ENCODE measurements at regions not wholly inside any gene's neighbourhood (a gene's known extent, or its start where the extent isn't known, plus 50 kb on each side); places are given as distances from the start of the nearest gene placed in this dataset.

DNA sequence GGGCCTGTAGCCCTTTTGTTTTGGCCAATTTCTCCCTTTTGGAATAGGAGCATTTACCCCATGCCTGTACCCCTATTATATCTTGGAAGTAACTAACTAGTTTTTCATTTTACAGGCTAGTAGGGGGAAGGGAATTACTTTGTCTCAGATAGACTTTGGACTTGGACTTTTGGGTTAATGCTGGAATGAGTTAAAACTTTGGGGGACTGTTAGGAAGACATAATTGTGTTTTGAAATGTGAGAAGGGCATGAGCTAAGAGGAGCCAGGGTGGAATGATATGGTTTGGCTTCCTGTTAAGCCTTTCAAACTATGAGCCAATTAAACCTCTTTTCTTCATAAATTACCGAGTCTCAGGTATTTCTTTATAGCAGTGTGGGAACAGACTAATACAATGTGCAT is 168.1 kb downstream of the FGF1 start:
- intact Hi-C loops (cut with DNase I), result no loop called here
- no peak overlapping the region for H3K27ac ChIP-seq
- TF ChIP-seq, protein P1, sequence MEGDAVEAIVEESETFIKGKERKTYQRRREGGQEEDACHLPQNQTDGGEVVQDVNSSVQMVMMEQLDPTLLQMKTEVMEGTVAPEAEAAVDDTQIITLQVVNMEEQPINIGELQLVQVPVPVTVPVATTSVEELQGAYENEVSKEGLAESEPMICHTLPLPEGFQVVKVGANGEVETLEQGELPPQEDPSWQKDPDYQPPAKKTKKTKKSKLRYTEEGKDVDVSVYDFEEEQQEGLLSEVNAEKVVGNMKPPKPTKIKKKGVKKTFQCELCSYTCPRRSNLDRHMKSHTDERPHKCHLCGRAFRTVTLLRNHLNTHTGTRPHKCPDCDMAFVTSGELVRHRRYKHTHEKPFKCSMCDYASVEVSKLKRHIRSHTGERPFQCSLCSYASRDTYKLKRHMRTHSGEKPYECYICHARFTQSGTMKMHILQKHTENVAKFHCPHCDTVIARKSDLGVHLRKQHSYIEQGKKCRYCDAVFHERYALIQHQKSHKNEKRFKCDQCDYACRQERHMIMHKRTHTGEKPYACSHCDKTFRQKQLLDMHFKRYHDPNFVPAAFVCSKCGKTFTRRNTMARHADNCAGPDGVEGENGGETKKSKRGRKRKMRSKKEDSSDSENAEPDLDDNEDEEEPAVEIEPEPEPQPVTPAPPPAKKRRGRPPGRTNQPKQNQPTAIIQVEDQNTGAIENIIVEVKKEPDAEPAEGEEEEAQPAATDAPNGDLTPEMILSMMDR (IDR thresholded peaks at IDR 0.05), result no peak

DNA sequence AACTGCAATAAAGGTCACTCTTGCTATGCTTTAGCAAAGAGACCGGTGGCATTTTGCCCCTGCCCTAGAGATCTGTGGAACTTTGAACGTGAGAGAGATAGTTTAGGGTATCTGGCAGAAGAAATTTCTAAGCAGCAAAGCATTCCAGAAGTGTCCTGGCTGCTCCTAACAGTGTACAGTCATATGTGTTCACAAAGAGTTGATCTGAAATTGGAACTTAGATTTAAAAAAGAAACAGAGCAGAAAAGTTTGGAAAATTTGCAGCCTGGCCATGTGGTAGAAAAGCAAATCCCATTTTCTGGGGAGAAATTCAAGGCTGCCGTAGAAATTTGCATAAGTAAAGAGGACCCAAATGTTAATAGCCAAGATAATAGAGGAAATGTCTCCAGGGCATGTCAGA is 169.2 kb downstream of the FGF1 start:
- Histone ChIP-seq H3K9me3 (no peaks in the 10 kb centered on the region), H3K36me3 (ENCODE audit: insufficient read depth in 1 of 2, low read depth in 1 of 2) (no peaks in the 10 kb centered on the region), H3K27ac (no peak overlapping the region), H3K4me1 (no peaks in the 10 kb centered on the region), H3K4me3 (no peak overlapping the region), H3K27me3 (ENCODE audit: insufficient read depth in 3 of 3, low read length in 2 of 3) (no peaks in the 10 kb centered on the region)
- TF ChIP-seq, protein P1 (IDR thresholded peaks at IDR 0.05), result no peak
- 94 to 98% (median 97%) methylated on average over 3 of the region's 3 CpGs for WGBS, 3 donors
- DNase-seq (no peak), ATAC-seq (no peak)
- intact Hi-C loops (cut with DNase I), result no loop called here

More for the DNA sequence above, 168.1 kb downstream of the FGF1 start:
- Histone ChIP-seq H3K36me3 (ENCODE audit: insufficient read depth in 1 of 2, low read depth in 1 of 2) (no peaks in the 10 kb centered on the region), H3K27me3 (ENCODE audit: insufficient read depth in 3 of 3, low read length in 2 of 3) (no peaks in the 10 kb centered on the region), H3K4me1 (no peaks in the 10 kb centered on the region), H3K9me3 (no peaks in the 10 kb centered on the region), H3K4me3 (no peak overlapping the region)
- WGBS, 3 donors, result 23 to 58% (median 52%) methylated on average over 1 of the region's 1 CpG
- DNase-seq (no peak), ATAC-seq (no peak)

DNA sequence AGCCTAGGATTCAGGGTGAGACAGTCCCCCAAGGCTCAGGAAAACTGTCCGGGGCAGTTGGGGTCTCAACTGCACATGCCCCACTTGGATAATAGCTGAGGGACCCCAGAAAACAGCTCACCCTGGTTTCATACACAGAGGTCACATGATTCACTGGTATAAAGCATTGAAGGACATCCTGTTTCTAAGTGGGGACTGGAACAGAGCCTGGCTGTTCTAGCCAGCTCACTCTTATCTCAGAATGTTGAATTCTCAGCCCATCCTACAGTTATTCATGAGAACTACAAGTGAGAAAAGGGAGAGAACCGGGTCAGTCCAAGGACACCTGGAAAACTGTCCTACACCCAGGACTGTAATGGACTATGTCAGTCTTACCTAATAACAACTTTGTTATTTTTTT is 170.9 kb downstream of the FGF1 start:
- ATAC-seq (no peak), DNase-seq (no peak)
- Histone ChIP-seq H3K36me3 (ENCODE audit: insufficient read depth in 1 of 2, low read depth in 1 of 2) (no peaks in the 10 kb centered on the region), H3K27ac (no peak overlapping the region), H3K4me1 (no peaks in the 10 kb centered on the region), H3K4me3 (no peak overlapping the region), H3K27me3 (ENCODE audit: insufficient read depth in 3 of 3, low read length in 2 of 3) (peaks cover 0 to 1% (median 0%) of the 10 kb centered on the region in 3 donors), H3K9me3 (no peaks in the 10 kb centered on the region)
- 84 to 90% (median 88%) methylated on average over 2 of the region's 2 CpGs for WGBS, 3 donors
- intact Hi-C loops (cut with DNase I), result no loop called here
- TF ChIP-seq, protein P1 (IDR thresholded peaks at IDR 0.05), result no peak

DNA sequence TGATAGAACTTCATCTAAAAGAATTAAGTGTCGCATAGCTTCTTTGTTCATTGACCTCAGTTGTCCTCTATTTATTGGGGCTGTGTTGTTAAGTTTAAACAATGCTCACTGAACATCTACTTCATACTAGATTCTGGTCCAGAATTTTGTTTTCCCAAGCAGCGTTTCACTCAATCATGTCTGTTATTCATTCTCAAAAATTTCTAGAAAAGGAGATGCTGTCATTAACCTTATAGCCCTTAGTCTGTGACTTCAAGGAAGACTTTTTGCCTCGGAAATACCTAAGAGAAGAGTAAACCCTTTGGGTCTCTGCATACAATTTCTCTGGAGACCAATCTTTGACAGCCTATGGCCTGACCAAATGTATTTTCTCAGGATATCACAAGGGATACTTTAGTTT is 171.7 kb downstream of the FGF1 start:
- H3K27me3 ChIP-seq (ENCODE audit: insufficient read depth in 3 of 3, low read length in 2 of 3), result peaks cover 0 to 1% (median 0%) of the 10 kb centered on the region in 3 donors
- 88 to 89% (median 88%) methylated on average over 3 of the region's 3 CpGs for whole genome bisulfite sequencing, 3 donors
- no peak overlapping the region for H3K27ac ChIP-seq
- no peaks in the 10 kb centered on the region for H3K9me3 ChIP-seq
- DNase-seq (no peak), ATAC-seq (no peak)
- H3K36me3 ChIP-seq (ENCODE audit: insufficient read depth in 1 of 2, low read depth in 1 of 2), result no peaks in the 10 kb centered on the region
- H3K4me1 ChIP-seq, result no peaks in the 10 kb centered on the region
- no peak overlapping the region for H3K4me3 ChIP-seq
- TF ChIP-seq, protein P1 (IDR thresholded peaks at IDR 0.05), result no peak
- intact Hi-C loops (cut with DNase I), result no loop called here

Data from psoas muscle (tissue), 7 donors.